Small intestine (tissue), 7 donors: ENCODE measurements at regions not wholly inside any gene's neighbourhood (a gene's known extent, or its start where the extent isn't known, plus 50 kb on each side); places are given as distances from the start of the nearest gene placed in this dataset.

Experiments used
- DNase-seq, 2 donors: peaks; one replicate each; pipeline versions ENCODE4 v3.0.0 to v3.0.0-alpha.2; 2013
- FAIRE-seq: peaks from 2 replicates; lab custom pipeline; 2012; peaks lifted over from hg19 to GRCh38; lab: Jason Lieb, UNC
- H3K27ac ChIP-seq, 3 donors: one replicate each; pipeline ENCODE4 v1.5.1; 2013; ENCODE audit warnings: low read length in 2 of 3, mild to moderate bottlenecking in 2 of 3, control low read depth in 1 of 3, inconsistent platforms in 1 of 3, low read depth in 1 of 3, moderate library complexity in 1 of 3
- H3K27me3 ChIP-seq, 3 donors: one replicate each; pipeline ENCODE4 v1.6.1; 2013; ENCODE audit warnings: low read length in 3 of 3, inconsistent platforms in 1 of 3; ENCODE audit not compliant: control insufficient read depth in 3 of 3, insufficient read depth in 3 of 3
- H3K36me3 ChIP-seq, 3 donors: one replicate each; pipeline ENCODE4 v1.6.1; 2013; ENCODE audit warnings: low read length in 3 of 3, inconsistent platforms in 1 of 3, low read depth in 1 of 3, mild to moderate bottlenecking in 1 of 3, moderate library complexity in 1 of 3; ENCODE audit not compliant: control insufficient read depth in 3 of 3, insufficient read depth in 2 of 3
- H3K4me1 ChIP-seq, 3 donors: one replicate each; pipeline ENCODE4 v1.6.1; 2013; ENCODE audit warnings: low read length in 2 of 3, inconsistent platforms in 1 of 3, low read depth in 1 of 3, mild to moderate bottlenecking in 1 of 3, moderate library complexity in 1 of 3; ENCODE audit not compliant: control insufficient read depth in 3 of 3, insufficient read depth in 2 of 3
- H3K4me3 ChIP-seq, 3 donors: one replicate each; pipeline ENCODE4 v1.5.1; 2013; ENCODE audit warnings: low read length in 3 of 3, control low read depth in 1 of 3, inconsistent platforms in 1 of 3, low read depth in 1 of 3, mild to moderate bottlenecking in 1 of 3, moderate library complexity in 1 of 3
- H3K9me3 ChIP-seq, 2 donors: one replicate each; pipeline ENCODE4 v1.6.1; 2013; ENCODE audit warnings: low read depth in 1 of 2, low read length in 1 of 2; ENCODE audit not compliant: control insufficient read depth in 2 of 2, insufficient read depth in 1 of 2
- WGBS, 3 donors: extraction: QIAGEN DNeasy Blood & Tissue Kit; methylation state at CpG; one replicate each; pipeline ENCODE4 v1.1.7; 2013; 5-methylcytosine and 5-hydroxymethylcytosine counted together
- donor health status: healthy with polysubstance abuse.
- donor health status: control.
- donor health status: control.
- donor health status: Bipolar disorder and iron deficiency.
- donor health status: healthy.

DNA sequence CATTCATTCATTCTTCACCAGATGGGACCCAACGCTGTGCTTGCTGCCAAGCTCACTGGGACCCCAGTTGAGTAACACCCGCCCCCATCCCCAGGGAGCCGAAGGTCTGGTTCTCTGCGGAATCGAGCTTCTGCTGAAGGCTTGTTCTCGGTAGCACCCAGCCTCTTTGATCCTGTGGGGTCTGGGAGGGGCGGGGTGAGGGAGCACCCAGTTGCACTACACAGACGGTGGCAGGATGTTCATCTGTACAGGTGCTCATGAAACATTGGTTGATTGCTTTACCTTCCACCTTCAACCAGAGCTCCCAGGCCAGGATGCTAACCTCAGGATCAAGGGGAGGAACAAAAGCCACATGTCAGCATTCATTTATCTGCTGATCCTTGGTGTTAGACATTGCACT lies 77.7 kb upstream of the RGMA start:
- peaks cover 0 to 2% (median 0%) of the 10 kb centered on the region in 3 donors for H3K27me3 ChIP-seq
- WGBS, 3 donors = 63 to 68% (median 63%) methylated on average over 8 of the region's 8 CpGs
- no peaks in the 10 kb centered on the region for H3K4me1 ChIP-seq
- no peak for FAIRE-seq
- H3K36me3 ChIP-seq = no peaks in the 10 kb centered on the region
- no peak overlapping the region for H3K27ac ChIP-seq
- H3K9me3 ChIP-seq = no peaks in the 10 kb centered on the region
- no peak overlapping the region for H3K4me3 ChIP-seq
- no peak for DNase-seq

DNA sequence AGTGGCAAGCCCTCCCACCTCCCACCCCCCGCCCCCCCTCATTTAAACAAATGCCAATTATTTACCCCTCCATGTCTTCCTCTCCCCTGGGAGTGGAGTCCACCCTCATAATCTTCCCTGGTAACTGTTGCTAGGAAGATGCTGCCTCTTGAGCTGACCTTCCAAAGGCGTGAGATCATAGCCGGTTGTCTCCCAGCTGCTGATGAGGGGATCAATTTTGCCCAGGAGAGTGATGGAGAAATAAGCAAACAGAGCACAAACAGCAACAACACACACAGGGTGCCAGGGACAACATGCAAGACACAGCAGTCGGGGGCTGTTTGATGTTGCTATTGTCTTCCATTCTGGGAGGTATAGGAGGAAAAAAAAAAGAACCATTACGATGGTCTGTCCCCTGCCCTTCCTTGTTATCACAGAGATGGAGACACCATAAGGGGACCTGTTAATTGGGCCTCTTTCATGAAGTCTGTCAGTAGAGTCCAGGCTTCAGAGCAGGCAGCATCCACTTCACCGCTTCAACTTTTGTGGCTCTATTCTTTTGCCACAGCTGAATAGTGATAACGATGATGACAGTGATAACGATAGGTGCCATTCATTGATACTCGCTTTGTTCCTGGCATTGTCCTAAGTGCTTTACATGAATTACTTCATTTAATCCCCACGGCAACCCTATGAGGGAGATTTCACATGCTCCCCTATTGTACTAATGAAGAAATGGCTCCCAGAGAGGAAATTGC lies 76.9 kb upstream of the RGMA start:
- Histone ChIP-seq H3K27me3 (peaks cover 0 to 4% (median 0%) of the 10 kb centered on the region in 3 donors), H3K4me1 (no peaks in the 10 kb centered on the region), H3K4me3 (no peak overlapping the region), H3K9me3 (no peaks in the 10 kb centered on the region), H3K36me3 (no peaks in the 10 kb centered on the region), H3K27ac (no peak overlapping the region)
- FAIRE-seq (no peak), DNase-seq (no peak)
- WGBS, 3 donors = 43 to 70% (median 62%) methylated on average over 9 to 10 of the region's 10 CpGs

- Histone ChIP-seq H3K27me3 (peaks cover 0 to 2% (median 0%) of the 10 kb centered on the region in 3 donors), H3K9me3 (no peaks in the 10 kb centered on the region), H3K4me1 (no peaks in the 10 kb centered on the region), H3K27ac (no peak overlapping the region), H3K36me3 (no peaks in the 10 kb centered on the region), H3K4me3 (no peak overlapping the region)
- WGBS, 3 donors = 48 to 59% (median 54%) methylated on average over 5 of the region's 5 CpGs
- DNase-seq (no peak), FAIRE-seq (no peak)
Measured at GRCh38 chr15:93164409-93164808, 75.4 kb upstream of the RGMA start.

DNA sequence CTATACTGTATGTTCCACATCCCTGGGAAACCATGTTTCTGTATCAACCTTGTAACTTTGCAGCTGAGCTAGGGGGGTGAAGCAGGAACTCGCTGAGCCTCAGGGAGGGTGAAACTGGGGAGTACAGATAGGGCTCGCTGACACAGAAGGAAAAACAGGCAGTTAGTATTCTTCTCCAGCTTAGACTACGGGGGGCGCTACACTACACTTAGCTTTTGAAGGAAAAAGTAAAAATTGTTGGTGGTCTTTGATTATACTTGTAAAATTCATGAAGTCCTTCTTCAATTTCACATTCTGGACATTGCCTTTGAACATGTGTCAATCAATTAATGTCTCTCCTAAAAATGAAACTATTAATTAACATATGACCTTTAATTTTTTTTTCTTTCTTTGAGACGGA lies 73.5 kb upstream of the RGMA start:
- no peaks in the 10 kb centered on the region for H3K9me3 ChIP-seq
- WGBS, 3 donors = 78 to 86% (median 80%) methylated on average over 5 of the region's 5 CpGs
- FAIRE-seq (no peak), DNase-seq (no peak)
- H3K36me3 ChIP-seq = no peaks in the 10 kb centered on the region
- no peak overlapping the region for H3K27ac ChIP-seq
- no peak overlapping the region for H3K4me3 ChIP-seq
- H3K4me1 ChIP-seq = no peaks in the 10 kb centered on the region
- H3K27me3 ChIP-seq = peaks cover 0 to 2% (median 0%) of the 10 kb centered on the region in 3 donors

DNA sequence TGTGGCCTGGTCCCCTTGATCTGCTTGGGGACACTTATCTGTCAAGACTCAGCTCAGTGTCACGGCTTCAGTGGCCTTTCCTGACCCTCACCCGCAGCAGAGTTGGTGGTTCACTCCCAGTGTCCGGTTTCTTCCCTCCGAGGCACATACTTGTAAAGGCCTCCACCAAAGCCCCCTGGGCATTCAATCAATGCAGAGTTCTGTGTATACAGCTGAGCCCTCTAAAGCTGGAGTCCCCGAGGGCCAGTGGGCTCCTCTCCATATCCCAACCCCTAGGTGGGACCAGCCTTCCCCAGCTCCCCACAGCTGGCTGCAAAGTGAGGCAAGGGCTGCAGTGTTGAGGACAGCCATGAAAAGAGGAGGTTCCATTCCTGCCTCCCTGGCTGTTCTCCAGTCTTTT lies 70.9 kb upstream of the RGMA start:
- no peak overlapping the region for H3K4me3 ChIP-seq
- H3K4me1 ChIP-seq = no peaks in the 10 kb centered on the region
- peaks cover 0 to 2% (median 0%) of the 10 kb centered on the region in 3 donors for H3K27me3 ChIP-seq
- peaks cover 0 to 9% of the 10 kb centered on the region in 2 donors for H3K9me3 ChIP-seq
- no peak for FAIRE-seq
- no peaks in the 10 kb centered on the region for H3K36me3 ChIP-seq
- DNase-seq = no peak
- H3K27ac ChIP-seq = no peak overlapping the region
- 71 to 75% (median 72%) methylated on average over 5 of the region's 5 CpGs for WGBS, 3 donors

- Histone ChIP-seq H3K9me3 (peaks cover 0 to 9% of the 10 kb centered on the region in 2 donors), H3K36me3 (no peaks in the 10 kb centered on the region), H3K4me1 (no peaks in the 10 kb centered on the region), H3K27me3 (peaks cover 0 to 2% (median 0%) of the 10 kb centered on the region in 3 donors), H3K27ac (no peak overlapping the region), H3K4me3 (no peak overlapping the region)
- DNase-seq (no peak), FAIRE-seq (no peak)
- WGBS, 3 donors = 71 to 88% (median 76%) methylated on average over 13 of the region's 13 CpGs
Measured at GRCh38 chr15:93158097-93158900, 69.3 kb upstream of the RGMA start.

DNA sequence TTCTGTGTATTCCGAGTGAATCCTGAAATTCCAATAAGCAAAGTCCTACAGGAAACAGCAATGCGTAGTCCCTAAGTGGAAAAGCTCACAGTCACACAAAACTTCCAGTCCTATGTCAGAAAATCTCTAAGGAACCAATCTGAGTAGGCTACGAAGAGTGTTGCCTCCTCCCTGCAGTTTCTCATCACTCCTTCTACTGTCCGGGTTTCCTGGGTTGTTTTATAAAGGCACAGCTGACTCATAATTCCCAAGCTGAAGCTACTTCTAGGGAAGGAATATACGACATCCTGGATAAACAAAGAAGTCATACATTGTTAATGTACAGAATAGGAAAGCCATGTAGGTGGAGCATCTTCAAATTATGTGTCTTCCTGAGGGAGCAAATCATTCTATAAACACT lies 65.7 kb upstream of the RGMA start:
- H3K4me1 ChIP-seq = no peaks in the 10 kb centered on the region
- FAIRE-seq = no peak
- no peak overlapping the region for H3K4me3 ChIP-seq
- no peaks in the 10 kb centered on the region for H3K36me3 ChIP-seq
- WGBS, 3 donors = 67 to 81% (median 71%) methylated on average over 5 of the region's 5 CpGs
- H3K9me3 ChIP-seq = peaks cover 0 to 9% of the 10 kb centered on the region in 2 donors
- H3K27me3 ChIP-seq = peaks cover 0 to 2% (median 0%) of the 10 kb centered on the region in 3 donors
- DNase-seq = no peak
- H3K27ac ChIP-seq = no peak overlapping the region

DNA sequence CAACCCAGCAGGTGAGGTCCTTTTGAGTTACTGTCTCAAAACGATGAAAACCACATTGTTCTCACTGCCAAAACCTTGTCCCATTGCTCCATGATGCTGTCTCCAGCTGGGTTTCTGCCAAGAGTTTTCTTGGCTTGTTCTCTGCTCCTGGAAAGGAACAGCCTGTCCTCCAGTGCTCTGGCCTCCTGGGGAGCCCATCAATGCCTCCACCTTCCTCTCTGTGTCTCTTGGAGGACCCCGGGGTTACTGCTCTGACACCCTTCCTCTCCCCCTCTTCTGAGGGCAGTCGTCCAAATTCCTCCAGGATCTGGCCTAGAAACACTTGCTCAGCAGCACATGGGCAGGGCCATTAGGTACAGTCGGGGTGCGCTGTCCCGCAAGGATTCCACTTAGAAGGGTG lies 63.9 kb upstream of the RGMA start:
- H3K9me3 ChIP-seq = peaks cover 0 to 9% of the 10 kb centered on the region in 2 donors
- H3K4me3 ChIP-seq = no peak overlapping the region
- H3K36me3 ChIP-seq = no peaks in the 10 kb centered on the region
- peaks cover 0 to 2% (median 0%) of the 10 kb centered on the region in 3 donors for H3K27me3 ChIP-seq
- no peak overlapping the region for H3K27ac ChIP-seq
- DNase-seq = no peak
- FAIRE-seq = no peak
- H3K4me1 ChIP-seq = no peaks in the 10 kb centered on the region
- 47 to 59% (median 54%) methylated on average over 6 of the region's 6 CpGs for WGBS, 3 donors
